SW480 (cell line): ENCODE measurements at regions not wholly inside any gene's neighbourhood (a gene's known extent, or its start where the extent isn't known, plus 50 kb on each side); places are given as distances from the start of the nearest gene placed in this dataset.
"Not testable (repeated sequence)": the region's sequence is repeated elsewhere in the genome, so short reads cannot be mapped to it uniquely, and the experiment has no call there.

Experiments
- DNase-seq: peaks from one replicate; pipeline ENCODE4 v3.0.0-alpha.2; 2016; ENCODE audit warnings: low spot score

GRCh38 chr12:58069268-58069963 is 128.0 kb downstream of the ATP23 start:
- DNase-seq, result no peak

- DNase-seq, result no peak
These were observed 130.6 kb downstream of the ATP23 start for GRCh38 chr12:58071994-58072393.

- no peak for DNase-seq
These were observed 132.9 kb downstream of the ATP23 start for GRCh38 chr12:58074259-58074658.

GRCh38 chr12:58079806-58080205 is 138.4 kb downstream of the ATP23 start:
- DNase-seq, result no peak

- DNase-seq, result peak; percentile 20
These were observed 140.1 kb downstream of the ATP23 start for GRCh38 chr12:58081488-58081887.

GRCh38 chr12:58082996-58083395 is 141.6 kb downstream of the ATP23 start:
- no peak for DNase-seq

GRCh38 chr12:58086006-58086405 is 144.6 kb downstream of the ATP23 start:
- DNase-seq, result no peak

- DNase-seq, result no peak
These were observed 145.6 kb downstream of the ATP23 start for GRCh38 chr12:58086930-58087329.

- DNase-seq, result no peak
These were observed 146.2 kb downstream of the ATP23 start for GRCh38 chr12:58087423-58088127.

- no peak for DNase-seq
These were observed 148.2 kb downstream of the ATP23 start for GRCh38 chr12:58089588-58089987.

GRCh38 chr12:58090685-58091084 is 149.3 kb downstream of the ATP23 start:
- no peak for DNase-seq

- DNase-seq, result no peak
These were observed 153.6 kb downstream of the ATP23 start for GRCh38 chr12:58095002-58095401.

GRCh38 chr12:58097741-58098140 is 156.4 kb downstream of the ATP23 start:
- DNase-seq, result no peak

- DNase-seq, result no peak
These were observed 158.1 kb downstream of the ATP23 start for GRCh38 chr12:58099476-58099875.

GRCh38 chr12:58104351-58104755 is 163.0 kb downstream of the ATP23 start:
- DNase-seq, result no peak

- DNase-seq, result peak; percentile 16
These were observed 164.1 kb downstream of the ATP23 start for GRCh38 chr12:58105225-58106119.

GRCh38 chr12:58106195-58106594 is 164.8 kb downstream of the ATP23 start:
- no peak for DNase-seq

GRCh38 chr12:58117201-58117600 is 175.8 kb downstream of the ATP23 start:
- no peak for DNase-seq

GRCh38 chr12:58117667-58118066 is 176.3 kb downstream of the ATP23 start:
- no peak for DNase-seq

- not testable (repeated sequence) for DNase-seq
These were observed 184.4 kb downstream of the ATP23 start for GRCh38 chr12:58125761-58126160.

GRCh38 chr12:58131986-58132755 is 190.8 kb downstream of the ATP23 start:
- no peak for DNase-seq

- DNase-seq, result no peak
These were observed 197.1 kb downstream of the ATP23 start for GRCh38 chr12:58138424-58138823.
